Neuronal stem cell (in vitro differentiated cells): ENCODE measurements at regions not wholly inside any gene's neighbourhood (a gene's known extent, or its start where the extent isn't known, plus 50 kb on each side); places are given as distances from the start of the nearest gene placed in this dataset.

Experiments used
- DNase-seq: peaks from one replicate; pipeline ENCODE4 v3.0.0-alpha.2; 2013; ENCODE audit warnings: low spot score
- H2AFZ ChIP-seq: one replicate; pipeline ENCODE4 v1.6.1; 2013; ENCODE audit warnings: mild to moderate bottlenecking, low read length, inconsistent platforms
- H2AK5ac ChIP-seq: 2 replicates; pipeline ENCODE4 v1.6.1; 2013; ENCODE audit warnings: low read depth, mild to moderate bottlenecking, inconsistent platforms, low read length, moderate library complexity, mixed read lengths
- H2BK120ac ChIP-seq: 2 replicates; pipeline ENCODE4 v1.6.1; 2013; ENCODE audit warnings: low read depth, mild to moderate bottlenecking, inconsistent platforms, low read length, moderate library complexity, mixed read lengths
- H2BK12ac ChIP-seq: one replicate; pipeline ENCODE4 v1.6.1; 2013; ENCODE audit warnings: low read length, inconsistent platforms
- H2BK15ac ChIP-seq: 2 replicates; pipeline ENCODE4 v1.6.1; 2013; ENCODE audit warnings: mild to moderate bottlenecking, low read length, inconsistent platforms, mixed read lengths
- H2BK5ac ChIP-seq: one replicate; pipeline ENCODE4 v1.6.1; 2013; ENCODE audit warnings: inconsistent platforms, mild to moderate bottlenecking, low read length, moderate library complexity
- H3K14ac ChIP-seq: one replicate; pipeline ENCODE4 v1.6.1; 2013; ENCODE audit warnings: low read length, inconsistent platforms
- H3K18ac ChIP-seq: 2 replicates; pipeline ENCODE4 v1.6.1; 2013; ENCODE audit warnings: low read length, inconsistent platforms
- H3K23ac ChIP-seq: 2 replicates; pipeline ENCODE4 v1.6.1; 2013; ENCODE audit warnings: low read depth, mild to moderate bottlenecking, mixed read lengths, low read length, inconsistent platforms; ENCODE audit not compliant: poor library complexity
- H3K27ac ChIP-seq: replicated peaks from 3 replicates; pipeline ENCODE4 v1.5.1; 2013; ENCODE audit warnings: low read length, inconsistent platforms
- H3K27me3 ChIP-seq, 3 experiments: 2 replicates each; pipeline ENCODE4 v1.6.1; 2013; ENCODE audit warnings: low read length in 3 of 3, mild to moderate bottlenecking in 2 of 3, inconsistent platforms in 1 of 3, low read depth in 1 of 3, mixed read lengths in 1 of 3, moderate library complexity in 1 of 3; ENCODE audit not compliant: control insufficient read depth in 3 of 3, insufficient read depth in 3 of 3
- H3K36me3 ChIP-seq, 2 donors: replicated peaks in 1 of 2; 2 replicates each; pipeline ENCODE4 v1.6.1; 2013; ENCODE audit warnings: low read length in 2 of 2; ENCODE audit not compliant: control insufficient read depth in 2 of 2, insufficient read depth in 2 of 2
- H3K4ac ChIP-seq: 2 replicates; pipeline ENCODE4 v1.6.1; 2013; ENCODE audit warnings: inconsistent platforms, mild to moderate bottlenecking, low read length, moderate library complexity
- H3K4me1 ChIP-seq, 2 donors: 1 replicate in 1 of 2; 2 replicates in 1 of 2; pipeline ENCODE4 v1.6.1; 2013; ENCODE audit warnings: low read length in 2 of 2, low read depth in 1 of 2; ENCODE audit not compliant: control insufficient read depth in 2 of 2, insufficient read depth in 1 of 2
- H3K4me2 ChIP-seq: one replicate; pipeline ENCODE4 v1.6.1; 2013; ENCODE audit warnings: mild to moderate bottlenecking, low read length, inconsistent platforms; ENCODE audit not compliant: insufficient read depth, poor library complexity, severe bottlenecking
- H3K4me3 ChIP-seq, 2 donors: 2 replicates each; pipeline ENCODE4 v1.5.1; 2013; ENCODE audit warnings: low read length in 2 of 2, mild to moderate bottlenecking in 2 of 2, inconsistent platforms in 1 of 2, moderate library complexity in 1 of 2
- H3K79me1 ChIP-seq: one replicate; pipeline ENCODE4 v1.6.1; 2013; ENCODE audit warnings: low read depth, mild to moderate bottlenecking, inconsistent platforms, low read length, moderate library complexity
- H3K9ac ChIP-seq: one replicate; pipeline ENCODE4 v1.6.1; 2013; ENCODE audit warnings: mild to moderate bottlenecking, low read depth, low read length, inconsistent platforms; ENCODE audit not compliant: poor library complexity
- H3K9me3 ChIP-seq, 2 donors: replicated peaks in 1 of 2; 2 replicates each; pipeline versions ENCODE3 to v1.6.1; 2013; ENCODE audit warnings: low read length in 2 of 2, mild to moderate bottlenecking in 2 of 2, inconsistent platforms in 1 of 2, low read depth in 1 of 2, mixed read lengths in 1 of 2, moderate library complexity in 1 of 2; ENCODE audit not compliant: control insufficient read depth in 2 of 2, insufficient read depth in 1 of 2
- H4K8ac ChIP-seq: one replicate; pipeline ENCODE4 v1.6.1; 2013; ENCODE audit warnings: low read depth, mild to moderate bottlenecking, inconsistent platforms, low read length, moderate library complexity
- H4K91ac ChIP-seq: one replicate; pipeline ENCODE4 v1.6.1; 2013; ENCODE audit warnings: low read length, low read depth, mild to moderate bottlenecking, inconsistent platforms; ENCODE audit not compliant: poor library complexity
- WGBS, 2 donors: extraction: QIAGEN DNeasy Blood & Tissue Kit; methylation state at CpG; one replicate each; pipeline ENCODE4 v1.1.7; 2013; ENCODE audit warnings: missing lambda C conversion rate in 2 of 2, mixed read lengths in 1 of 2; ENCODE audit not compliant: insufficient read length in 2 of 2, insufficient replicate concordance in 1 of 2; ENCODE audit errors: extremely low coverage in 2 of 2; 5-methylcytosine and 5-hydroxymethylcytosine counted together

- Histone ChIP-seq H3K36me3 (no peaks in the 10 kb centered on the region), H4K8ac (no peak overlapping the region), H3K9ac (no peak overlapping the region), H3K27ac (no peak overlapping the region), H3K23ac (no peak overlapping the region), H2BK120ac (no peak overlapping the region), H2AFZ (no peak overlapping the region), H3K14ac (no peak overlapping the region), H2BK12ac (no peak overlapping the region), H3K27me3 (no peaks in the 10 kb centered on the region), H3K9me3 (no peaks in the 10 kb centered on the region), H2BK15ac (no peak overlapping the region), H3K79me1 (no peaks in the 10 kb centered on the region), H3K4ac (no peak overlapping the region), H3K18ac (no peak overlapping the region), H4K91ac (no peak overlapping the region), H2AK5ac (peak overlapping the region; percentile 10), H3K4me2 (no peak overlapping the region), H3K4me3 (no peak overlapping the region), H3K4me1 (peaks cover 13 to 18% of the 10 kb centered on the region in 2 donors), H2BK5ac (no peak overlapping the region)
- no CpG with 5 or more reads among the region's 2 CpGs for WGBS, 2 donors
- DNase-seq, result no peak
Observed at GRCh38 chr9:113649855-113650206, 186.3 kb downstream of the RGS3 start.

- peak overlapping the region; percentile 76 for H3K4ac ChIP-seq
- no peak overlapping the region for H3K27ac ChIP-seq
- peak overlapping the region; percentile 59 for H2BK12ac ChIP-seq
- peak overlapping the region; percentile 3 for H2BK15ac ChIP-seq
- peak overlapping the region; percentile 7 for H2BK5ac ChIP-seq
- no peak overlapping the region for H3K9ac ChIP-seq
- no peak overlapping the region for H3K4me2 ChIP-seq
- H3K36me3 ChIP-seq, result no peaks in the 10 kb centered on the region
- H4K91ac ChIP-seq, result no peak overlapping the region
- no peak overlapping the region for H4K8ac ChIP-seq
- no peak overlapping the region for H2BK120ac ChIP-seq
- H2AFZ ChIP-seq, result peak overlapping the region; percentile 86
- no peaks in the 10 kb centered on the region for H3K9me3 ChIP-seq
- H3K4me1 ChIP-seq, result peaks cover 16 to 17% of the 10 kb centered on the region in 2 donors
- peak overlapping the region; percentile 73 for H3K18ac ChIP-seq
- H3K23ac ChIP-seq, result no peak overlapping the region
- no peaks in the 10 kb centered on the region for H3K79me1 ChIP-seq
- peak overlapping the region; percentile 48 for H2AK5ac ChIP-seq
- H3K4me3 ChIP-seq, result no peak overlapping the region
- H3K27me3 ChIP-seq, result no peaks in the 10 kb centered on the region
- no peak for DNase-seq
- no peak overlapping the region for H3K14ac ChIP-seq
- no CpG with 5 or more reads among the region's 16 CpGs for WGBS, 2 donors
Observed at GRCh38 chr9:113650207-113651131, 186.9 kb downstream of the RGS3 start.

GRCh38 chr9:113651896-113652295 is 188.4 kb downstream of the RGS3 start:
- no peak overlapping the region for H3K14ac ChIP-seq
- no peak overlapping the region for H3K4me3 ChIP-seq
- peaks cover 15 to 17% of the 10 kb centered on the region in 2 donors for H3K4me1 ChIP-seq
- H3K4ac ChIP-seq, result no peak overlapping the region
- no peaks in the 10 kb centered on the region for H3K79me1 ChIP-seq
- H3K9me3 ChIP-seq, result no peaks in the 10 kb centered on the region
- no peak overlapping the region for H4K91ac ChIP-seq
- no peak overlapping the region for H4K8ac ChIP-seq
- no peak overlapping the region for H2AFZ ChIP-seq
- peak overlapping the region; percentile 60 for H2BK15ac ChIP-seq
- H3K27me3 ChIP-seq, result no peaks in the 10 kb centered on the region
- no CpG with 5 or more reads among the region's 3 CpGs for WGBS, 2 donors
- no peak overlapping the region for H3K27ac ChIP-seq
- no peak overlapping the region for H2AK5ac ChIP-seq
- no peak overlapping the region for H3K18ac ChIP-seq
- no peak overlapping the region for H2BK120ac ChIP-seq
- no peak overlapping the region for H3K9ac ChIP-seq
- no peak overlapping the region for H3K23ac ChIP-seq
- no peak overlapping the region for H3K4me2 ChIP-seq
- DNase-seq, result no peak
- H3K36me3 ChIP-seq, result no peaks in the 10 kb centered on the region
- no peak overlapping the region for H2BK5ac ChIP-seq
- no peak overlapping the region for H2BK12ac ChIP-seq

- Histone ChIP-seq H3K27me3 (no peaks in the 10 kb centered on the region), H3K4ac (no peak overlapping the region), H2BK5ac (no peak overlapping the region), H3K9me3 (no peaks in the 10 kb centered on the region), H3K23ac (no peak overlapping the region), H3K27ac (no peak overlapping the region), H3K9ac (no peak overlapping the region), H4K8ac (no peak overlapping the region), H2AFZ (no peak overlapping the region), H3K14ac (no peak overlapping the region), H3K36me3 (no peaks in the 10 kb centered on the region), H4K91ac (no peak overlapping the region), H2BK120ac (no peak overlapping the region), H3K4me1 (peaks cover 15 to 19% of the 10 kb centered on the region in 2 donors), H3K18ac (peak overlapping the region; percentile 2), H2BK12ac (no peak overlapping the region), H3K79me1 (no peaks in the 10 kb centered on the region), H2AK5ac (no peak overlapping the region), H2BK15ac (no peak overlapping the region), H3K4me2 (no peak overlapping the region), H3K4me3 (no peak overlapping the region)
- WGBS, 2 donors, result no CpG with 5 or more reads among the region's 6 CpGs
- DNase-seq, result no peak
Observed at GRCh38 chr9:113652355-113653152, 189.0 kb downstream of the RGS3 start.
